GM13977 (cell line): ENCODE measurements at regions not wholly inside any gene's neighbourhood (a gene's known extent, or its start where the extent isn't known, plus 50 kb on each side); places are given as distances from the start of the nearest gene placed in this dataset.

Experiments
- DNase-seq: peaks from one replicate; pipeline ENCODE4 v3.0.0; 2012; ENCODE audit warnings: low spot score
- in situ Hi-C: fragments of 300-500 bp; cut with MboI; formaldehyde crosslinking; loops from one replicate; pipeline ENCODE4 v1.12.0; 2022; ENCODE audit warnings: low sequenced_read_pairs, low pct_unique_long_range_greater_than_20kb, mixed read lengths, inconsistent platforms; ENCODE audit not compliant: unreplicated experiment
- TF ChIP-seq, protein P1 (sequence below): IDR thresholded peaks from 2 replicates; pipeline ENCODE4 v1.5.1; 2012; ENCODE audit warnings: mild to moderate bottlenecking, control low read depth; ENCODE audit not compliant: insufficient read depth; ENCODE audit errors: extremely low read depth, missing control alignments

DNA sequence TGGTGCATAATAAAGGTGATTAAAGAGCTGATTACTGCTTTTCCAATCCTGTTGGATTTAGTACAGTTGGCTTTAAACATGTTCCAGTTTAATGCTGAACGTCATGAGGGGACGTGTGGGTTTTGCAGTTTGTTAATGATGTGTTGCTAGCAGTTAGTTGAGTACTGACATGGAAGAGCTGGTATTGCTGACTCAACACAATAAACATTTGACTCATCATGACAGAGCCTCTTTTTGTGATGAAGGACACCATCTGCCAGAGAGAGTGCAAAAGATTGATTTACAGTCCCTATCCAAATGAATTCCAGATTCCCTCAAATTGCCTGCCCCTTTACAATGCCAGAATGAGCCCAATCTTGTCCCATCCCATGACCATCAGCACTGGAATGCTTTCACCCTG lies 346.2 kb upstream of the PRICKLE1 start:
- TF ChIP-seq, protein P1, sequence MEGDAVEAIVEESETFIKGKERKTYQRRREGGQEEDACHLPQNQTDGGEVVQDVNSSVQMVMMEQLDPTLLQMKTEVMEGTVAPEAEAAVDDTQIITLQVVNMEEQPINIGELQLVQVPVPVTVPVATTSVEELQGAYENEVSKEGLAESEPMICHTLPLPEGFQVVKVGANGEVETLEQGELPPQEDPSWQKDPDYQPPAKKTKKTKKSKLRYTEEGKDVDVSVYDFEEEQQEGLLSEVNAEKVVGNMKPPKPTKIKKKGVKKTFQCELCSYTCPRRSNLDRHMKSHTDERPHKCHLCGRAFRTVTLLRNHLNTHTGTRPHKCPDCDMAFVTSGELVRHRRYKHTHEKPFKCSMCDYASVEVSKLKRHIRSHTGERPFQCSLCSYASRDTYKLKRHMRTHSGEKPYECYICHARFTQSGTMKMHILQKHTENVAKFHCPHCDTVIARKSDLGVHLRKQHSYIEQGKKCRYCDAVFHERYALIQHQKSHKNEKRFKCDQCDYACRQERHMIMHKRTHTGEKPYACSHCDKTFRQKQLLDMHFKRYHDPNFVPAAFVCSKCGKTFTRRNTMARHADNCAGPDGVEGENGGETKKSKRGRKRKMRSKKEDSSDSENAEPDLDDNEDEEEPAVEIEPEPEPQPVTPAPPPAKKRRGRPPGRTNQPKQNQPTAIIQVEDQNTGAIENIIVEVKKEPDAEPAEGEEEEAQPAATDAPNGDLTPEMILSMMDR: no peak
- in situ Hi-C loops: no loop called here
- DNase-seq: no peak

DNA sequence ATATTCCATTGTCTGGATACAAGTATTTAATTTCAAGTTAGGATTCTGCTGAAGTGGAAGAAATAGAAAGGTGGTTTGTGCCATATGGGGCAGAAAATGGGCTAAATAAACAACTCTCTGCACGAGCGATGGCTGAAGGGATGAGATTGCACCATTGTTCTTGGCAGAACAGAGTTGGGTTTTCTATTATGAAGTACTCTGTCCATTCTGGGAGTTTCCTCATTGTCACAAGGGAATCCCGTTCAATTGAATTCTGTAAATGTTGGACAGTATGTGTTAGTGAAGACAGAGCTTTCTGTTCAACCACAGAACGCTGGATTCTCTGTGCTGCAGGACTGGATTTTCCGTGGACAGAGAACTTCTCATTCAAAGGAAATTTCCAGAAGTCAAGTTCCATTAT lies 345.5 kb upstream of the PRICKLE1 start:
- TF ChIP-seq, protein P1: no peak
- in situ Hi-C loops: no loop called here
- no peak for DNase-seq

- TF ChIP-seq, protein P1: no peak
- in situ Hi-C loops: no loop called here
- DNase-seq: no peak
Observed at GRCh38 chr12:42933461-42934081, 344.0 kb upstream of the PRICKLE1 start.

- no peak for DNase-seq
- TF ChIP-seq, protein P1: no peak
- in situ Hi-C loops: no loop called here
Observed at GRCh38 chr12:42932936-42933335, 343.4 kb upstream of the PRICKLE1 start.

DNA sequence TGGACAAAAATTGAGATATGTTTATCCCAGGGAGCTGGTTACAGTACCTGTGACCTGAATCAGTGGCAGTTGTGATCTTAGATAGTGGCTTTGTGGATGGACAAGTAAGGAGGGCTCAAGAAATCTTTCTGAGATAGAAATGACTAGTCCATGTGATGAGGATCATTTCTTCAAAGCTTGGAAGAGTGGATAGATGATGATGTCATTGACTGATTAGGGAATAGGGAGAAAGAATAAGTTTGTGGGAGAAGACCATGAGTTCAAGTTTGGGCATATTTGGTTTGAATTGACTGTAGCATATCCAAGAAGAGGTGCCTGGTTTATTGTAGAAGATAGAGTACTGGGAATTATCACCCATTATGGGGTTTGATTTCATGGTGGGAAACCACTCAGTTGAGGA lies 336.7 kb upstream of the PRICKLE1 start:
- no peak for DNase-seq
- TF ChIP-seq, protein P1: no peak
- in situ Hi-C loops: no loop called here

- in situ Hi-C loops: no loop called here
- TF ChIP-seq, protein P1: no peak
- DNase-seq: no peak
Observed at GRCh38 chr12:42924482-42924881, 334.9 kb upstream of the PRICKLE1 start.
